ENCODE measurements at regions not wholly inside any gene's neighbourhood (a gene's known extent, or its start where the extent isn't known, plus 50 kb on each side); places are given as distances from the start of the nearest gene placed in this dataset.

DNA sequence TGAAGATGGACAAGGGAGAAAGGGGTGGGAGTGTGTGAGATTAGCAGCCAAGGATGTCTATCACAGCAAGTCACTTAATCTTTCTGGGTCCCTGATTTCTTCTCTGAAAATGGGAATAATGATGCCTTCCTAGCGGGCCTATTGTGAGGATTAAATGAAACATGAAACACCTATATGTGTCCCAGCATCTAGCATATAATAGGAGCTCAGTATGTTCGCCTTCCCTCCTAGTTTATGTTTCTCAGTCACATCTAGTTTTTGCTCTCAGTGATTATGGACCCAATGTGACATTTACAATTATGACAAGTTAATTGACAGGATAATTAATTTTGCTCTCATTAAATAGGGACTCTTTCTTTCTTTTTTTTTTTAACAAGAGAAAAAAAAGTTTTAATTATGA is 252.9 kb downstream of the SNX13 start:
- TF ChIP-seq, protein P1, sequence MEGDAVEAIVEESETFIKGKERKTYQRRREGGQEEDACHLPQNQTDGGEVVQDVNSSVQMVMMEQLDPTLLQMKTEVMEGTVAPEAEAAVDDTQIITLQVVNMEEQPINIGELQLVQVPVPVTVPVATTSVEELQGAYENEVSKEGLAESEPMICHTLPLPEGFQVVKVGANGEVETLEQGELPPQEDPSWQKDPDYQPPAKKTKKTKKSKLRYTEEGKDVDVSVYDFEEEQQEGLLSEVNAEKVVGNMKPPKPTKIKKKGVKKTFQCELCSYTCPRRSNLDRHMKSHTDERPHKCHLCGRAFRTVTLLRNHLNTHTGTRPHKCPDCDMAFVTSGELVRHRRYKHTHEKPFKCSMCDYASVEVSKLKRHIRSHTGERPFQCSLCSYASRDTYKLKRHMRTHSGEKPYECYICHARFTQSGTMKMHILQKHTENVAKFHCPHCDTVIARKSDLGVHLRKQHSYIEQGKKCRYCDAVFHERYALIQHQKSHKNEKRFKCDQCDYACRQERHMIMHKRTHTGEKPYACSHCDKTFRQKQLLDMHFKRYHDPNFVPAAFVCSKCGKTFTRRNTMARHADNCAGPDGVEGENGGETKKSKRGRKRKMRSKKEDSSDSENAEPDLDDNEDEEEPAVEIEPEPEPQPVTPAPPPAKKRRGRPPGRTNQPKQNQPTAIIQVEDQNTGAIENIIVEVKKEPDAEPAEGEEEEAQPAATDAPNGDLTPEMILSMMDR (IDR thresholded peaks at IDR 0.05; ENCODE audit: low read depth, low read length, poor library complexity, severe bottlenecking), result no peak
- no peak for TF ChIP-seq EZH2phosphoT487 (IDR thresholded peaks at IDR 0.05; ENCODE audit: borderline replicate concordance, low read length)

All from DOHH2 (cell line).